DOHH2 (cell line): ENCODE measurements at regions not wholly inside any gene's neighbourhood (a gene's known extent, or its start where the extent isn't known, plus 50 kb on each side); places are given as distances from the start of the nearest gene placed in this dataset.

Experiments
- EZH2phosphoT487 ChIP-seq: fragments of 200-600 bp; sonication (generic); IDR thresholded peaks from 2 replicates; pipeline ENCODE4 v1.6.1; 2017; ENCODE audit warnings: borderline replicate concordance, mild to moderate bottlenecking, antibody characterized with exemption, low read length, moderate library complexity, mixed read lengths
- TF ChIP-seq, protein P1 (sequence below): fragments of 200-600 bp; sonication (generic); IDR thresholded peaks from one replicate; pipeline ENCODE4 v1.5.1; 2014; ENCODE audit warnings: antibody characterized with exemption, mild to moderate bottlenecking, low read depth, low read length; ENCODE audit not compliant: poor library complexity, severe bottlenecking

GRCh38 chr5:159713773-159714172 lies 202.5 kb upstream of the ADRA1B start:
- TF ChIP-seq, protein P1, sequence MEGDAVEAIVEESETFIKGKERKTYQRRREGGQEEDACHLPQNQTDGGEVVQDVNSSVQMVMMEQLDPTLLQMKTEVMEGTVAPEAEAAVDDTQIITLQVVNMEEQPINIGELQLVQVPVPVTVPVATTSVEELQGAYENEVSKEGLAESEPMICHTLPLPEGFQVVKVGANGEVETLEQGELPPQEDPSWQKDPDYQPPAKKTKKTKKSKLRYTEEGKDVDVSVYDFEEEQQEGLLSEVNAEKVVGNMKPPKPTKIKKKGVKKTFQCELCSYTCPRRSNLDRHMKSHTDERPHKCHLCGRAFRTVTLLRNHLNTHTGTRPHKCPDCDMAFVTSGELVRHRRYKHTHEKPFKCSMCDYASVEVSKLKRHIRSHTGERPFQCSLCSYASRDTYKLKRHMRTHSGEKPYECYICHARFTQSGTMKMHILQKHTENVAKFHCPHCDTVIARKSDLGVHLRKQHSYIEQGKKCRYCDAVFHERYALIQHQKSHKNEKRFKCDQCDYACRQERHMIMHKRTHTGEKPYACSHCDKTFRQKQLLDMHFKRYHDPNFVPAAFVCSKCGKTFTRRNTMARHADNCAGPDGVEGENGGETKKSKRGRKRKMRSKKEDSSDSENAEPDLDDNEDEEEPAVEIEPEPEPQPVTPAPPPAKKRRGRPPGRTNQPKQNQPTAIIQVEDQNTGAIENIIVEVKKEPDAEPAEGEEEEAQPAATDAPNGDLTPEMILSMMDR, result no peak
- TF ChIP-seq EZH2phosphoT487, result no peak
